Cardiac septum (tissue), 1 donor: ENCODE measurements at regions not wholly inside any gene's neighbourhood (a gene's known extent, or its start where the extent isn't known, plus 50 kb on each side); places are given as distances from the start of the nearest gene placed in this dataset.
"Not testable (repeated sequence)": the region's sequence is repeated elsewhere in the genome, so short reads cannot be mapped to it uniquely, and the experiment has no call there.

Source experiments
- DNase-seq: peaks from one replicate; pipeline ENCODE4 v3.0.0-alpha.2; 2020; ENCODE audit warnings: low spot score
- intact Hi-C: fragments of 100-400 bp; cut with DNase I; formaldehyde crosslinking; loops from one replicate; pipeline ENCODE4 v1.14.0; 2022
- donor health status: DM: no; HTN: no; CAD: no.

DNA sequence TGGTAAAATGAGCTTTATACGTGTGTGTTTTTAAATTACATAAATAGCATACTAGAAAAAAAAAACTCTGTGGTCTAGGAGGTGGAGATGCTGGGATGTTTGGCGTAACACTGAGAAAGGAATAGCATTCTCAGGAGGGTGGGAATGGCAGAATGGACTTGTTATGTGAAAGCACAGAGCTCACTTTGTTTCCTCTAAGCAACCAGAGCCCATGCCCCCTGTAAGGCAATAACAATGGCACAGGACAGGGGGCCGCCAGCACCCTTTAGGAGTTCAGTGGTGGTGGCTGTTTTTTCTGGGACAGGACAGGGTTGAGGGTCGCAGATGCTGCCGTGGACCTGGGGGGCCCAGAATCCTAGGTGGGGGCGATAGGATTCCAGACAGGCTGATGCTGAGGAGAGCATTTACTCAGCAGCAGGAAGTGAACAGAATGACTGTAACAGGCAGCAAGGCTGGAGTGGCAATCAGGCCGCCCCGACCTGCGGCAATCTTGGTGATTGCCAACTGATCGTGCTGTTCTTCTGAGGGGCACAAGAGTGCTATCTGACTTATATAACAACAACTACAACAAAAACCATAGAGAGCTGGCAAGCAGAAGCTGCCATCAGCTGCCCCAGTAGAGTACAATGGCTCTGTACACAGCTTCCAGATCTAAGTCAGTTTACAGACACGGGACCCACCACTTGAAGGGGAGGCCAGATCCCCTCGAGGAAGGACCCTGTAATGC is 160.4 kb downstream of the UACA start:
- no peak for DNase-seq
- intact Hi-C loops, result no loop called here

DNA sequence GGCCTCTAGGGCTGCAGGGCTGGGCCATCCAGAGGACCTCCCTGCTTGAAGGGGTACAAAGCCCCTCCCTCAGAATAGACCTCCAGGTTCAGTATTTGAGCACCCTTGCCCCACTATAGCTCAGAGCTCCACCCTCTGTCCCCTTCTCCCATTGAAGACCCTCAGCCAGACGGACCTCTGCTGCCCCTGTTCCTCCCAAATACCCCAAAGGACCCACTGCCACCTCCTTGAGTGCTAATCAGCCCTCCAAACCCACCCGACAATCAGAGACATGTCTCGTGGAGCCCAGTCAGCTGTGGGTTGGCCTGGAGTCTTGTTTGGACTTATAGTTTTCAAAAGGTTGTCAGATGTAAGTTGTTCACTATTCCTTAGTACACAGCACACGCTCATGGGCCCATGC is 161.1 kb downstream of the UACA start:
- intact Hi-C loops, result no loop called here
- no peak for DNase-seq

- no peak for DNase-seq
- intact Hi-C loops, result no loop called here
Measured at GRCh38 chr15:70597945-70598344, 165.4 kb downstream of the UACA start.

DNA sequence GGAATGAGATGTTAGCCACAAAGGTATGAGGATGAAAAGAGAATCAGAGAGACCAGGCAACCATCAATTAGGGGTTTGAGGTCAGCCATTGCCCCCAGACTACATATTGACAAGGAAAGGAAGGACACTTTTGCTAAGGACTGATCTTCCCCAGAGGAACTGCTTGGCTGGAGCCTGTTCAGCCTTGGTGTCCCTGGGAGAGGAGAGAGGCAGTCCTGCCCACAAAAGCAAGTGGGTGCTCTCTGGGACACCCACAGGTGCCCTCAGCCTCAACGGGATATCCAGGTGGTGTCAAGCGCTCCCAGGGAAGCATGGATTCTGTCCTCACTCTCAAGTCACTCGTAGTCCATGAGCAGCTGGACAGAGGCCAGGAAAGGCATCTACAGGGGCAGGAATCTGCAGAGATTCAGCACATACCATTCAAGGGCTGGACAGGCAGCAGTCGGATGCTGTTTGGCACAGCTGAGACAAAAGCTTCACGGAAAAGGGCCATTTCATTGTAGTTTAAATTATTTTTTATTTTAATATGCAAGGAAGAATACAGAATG is 166.2 kb downstream of the UACA start:
- intact Hi-C loops, result no loop called here
- DNase-seq, result no peak

GRCh38 chr15:70596354-70597055 is 166.9 kb downstream of the UACA start:
- intact Hi-C loops, result no loop called here
- no peak for DNase-seq

- intact Hi-C loops, result no loop called here
- no peak for DNase-seq
Measured at GRCh38 chr15:70593795-70594194, 169.6 kb downstream of the UACA start.

DNA sequence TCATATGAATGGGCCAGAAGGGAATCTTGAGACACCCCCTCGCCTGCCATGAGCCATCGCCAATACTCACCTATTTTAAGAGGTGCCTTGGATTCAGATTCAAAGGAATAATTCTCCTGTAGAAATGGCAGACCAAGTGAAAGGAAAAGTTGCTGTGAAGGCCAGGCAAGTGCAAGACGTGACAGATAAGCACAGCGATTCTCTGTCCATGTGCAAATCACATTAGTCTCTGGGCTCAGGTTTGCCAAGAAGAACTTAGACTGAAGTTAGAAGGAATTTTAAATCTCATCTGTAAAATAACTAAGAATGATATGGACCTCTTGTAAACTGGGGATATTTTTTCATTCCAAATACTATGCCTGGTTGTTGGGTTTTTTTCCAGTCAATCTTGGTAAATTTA is 173.6 kb downstream of the UACA start:
- DNase-seq, result no peak
- intact Hi-C loops, result no loop called here

DNA sequence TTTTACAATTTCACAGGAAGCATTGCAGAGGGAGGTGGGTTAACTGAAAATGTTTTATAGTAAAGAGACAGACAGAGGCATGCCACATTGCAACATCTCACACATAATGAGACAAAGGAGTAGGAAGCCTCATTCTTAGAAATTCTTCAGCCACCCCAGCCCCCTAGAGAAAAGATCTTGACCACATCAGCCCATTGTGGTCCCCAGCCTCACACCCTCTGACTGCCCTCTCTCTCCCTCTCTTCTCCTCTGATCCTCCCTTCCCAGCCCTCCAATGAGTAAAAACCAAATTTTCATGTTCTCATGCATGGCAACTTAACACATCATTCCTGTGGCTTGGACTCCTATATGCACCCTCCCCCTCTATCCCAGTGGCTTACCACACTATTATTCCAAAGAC is 174.1 kb downstream of the UACA start:
- no peak for DNase-seq
- intact Hi-C loops, result no loop called here

DNA sequence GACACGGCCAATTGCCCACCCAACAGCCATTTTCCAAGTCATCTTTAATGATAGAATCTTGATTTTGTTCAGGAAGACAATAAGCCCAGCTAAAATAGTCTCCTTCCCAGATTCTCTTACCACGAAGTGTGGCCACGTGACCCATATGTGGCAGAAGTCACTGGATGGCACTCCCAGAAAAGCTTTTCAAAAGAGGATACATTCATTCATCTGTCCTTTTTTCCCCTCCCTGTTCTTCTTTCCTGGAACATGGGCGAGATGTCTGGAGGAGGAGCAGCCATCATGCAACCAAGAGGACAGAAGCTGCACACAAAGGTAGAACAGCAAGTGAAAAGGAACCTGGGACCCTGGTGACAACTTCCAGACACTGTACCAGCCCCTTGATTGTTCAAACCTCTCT is 174.7 kb downstream of the UACA start:
- intact Hi-C loops, result no loop called here
- no peak for DNase-seq

DNA sequence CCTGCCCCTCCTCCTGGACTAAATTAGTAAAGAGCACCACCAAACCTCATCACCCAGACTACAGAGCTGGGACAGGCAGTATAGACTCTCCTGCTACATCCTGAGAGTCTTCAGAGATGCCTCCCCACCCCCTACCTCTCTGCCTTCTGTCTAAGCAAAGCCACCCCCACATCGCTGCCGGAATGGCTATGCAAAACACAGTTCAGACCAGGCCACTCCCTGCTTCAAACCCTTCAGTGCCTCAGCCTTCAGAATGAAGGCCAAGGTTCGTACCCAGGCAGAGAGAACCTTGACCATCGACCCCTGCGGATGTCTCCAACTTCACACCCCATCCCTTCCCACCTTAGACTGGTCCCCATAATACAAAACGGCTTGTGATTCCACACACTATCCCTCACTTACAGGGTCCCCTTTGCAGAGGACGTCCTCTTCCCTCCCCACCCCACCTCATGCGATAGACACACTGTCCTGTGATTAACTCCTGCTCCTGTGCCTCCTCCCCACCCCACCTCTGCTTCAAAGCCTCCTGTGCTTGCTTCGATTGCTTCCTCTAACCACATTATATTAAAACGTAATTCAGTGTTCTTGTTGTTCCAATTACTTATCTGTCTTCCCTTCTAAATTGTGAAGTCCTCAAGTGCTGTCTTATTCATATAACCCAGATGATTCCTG is 175.3 kb downstream of the UACA start:
- intact Hi-C loops, result no loop called here
- no peak for DNase-seq

GRCh38 chr15:70587012-70587634 is 176.2 kb downstream of the UACA start:
- intact Hi-C loops, DNase-seq: not testable (repeated sequence)

- intact Hi-C loops, result no loop called here
- no peak for DNase-seq
Measured at GRCh38 chr15:70586241-70586640, 177.1 kb downstream of the UACA start.

- DNase-seq, result no peak
- intact Hi-C loops, result no loop called here
Measured at GRCh38 chr15:70585707-70586034, 177.7 kb downstream of the UACA start.

- no peak for DNase-seq
- intact Hi-C loops, result no loop called here
Measured at GRCh38 chr15:70584838-70585706, 178.3 kb downstream of the UACA start.

GRCh38 chr15:70584441-70584837 is 178.9 kb downstream of the UACA start:
- DNase-seq, result no peak
- intact Hi-C loops, result no loop called here

GRCh38 chr15:70583006-70583405 is 180.4 kb downstream of the UACA start:
- intact Hi-C loops, result no loop called here
- no peak for DNase-seq

GRCh38 chr15:70582143-70582945 is 181.0 kb downstream of the UACA start:
- no peak for DNase-seq
- intact Hi-C loops, result no loop called here

GRCh38 chr15:70580958-70581357 is 182.4 kb downstream of the UACA start:
- no peak for DNase-seq
- intact Hi-C loops, result no loop called here

DNA sequence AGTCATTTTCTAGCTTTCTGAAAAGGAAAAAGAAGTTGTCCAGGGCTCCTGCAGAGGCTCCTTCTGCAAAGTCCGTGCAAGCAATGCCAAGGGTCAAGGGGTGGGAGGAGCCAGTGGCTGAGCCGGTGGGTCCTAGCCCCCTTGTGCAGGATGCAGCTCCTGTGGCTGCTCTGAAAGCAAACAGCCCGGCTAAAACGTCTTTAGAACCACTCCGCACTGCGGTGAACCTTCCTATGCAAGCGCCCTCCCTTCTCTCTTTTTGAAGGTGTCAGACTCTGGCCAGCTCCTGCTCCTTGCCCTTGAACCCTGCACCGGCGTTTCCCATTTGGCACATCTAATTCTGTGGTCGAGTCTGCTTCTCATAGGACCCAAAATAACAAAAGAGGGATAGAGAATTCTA is 183.1 kb downstream of the UACA start:
- DNase-seq, result no peak
- intact Hi-C loops, result no loop called here
